BJ (cell line): ENCODE measurements at regions not wholly inside any gene's neighbourhood (a gene's known extent, or its start where the extent isn't known, plus 50 kb on each side); places are given as distances from the start of the nearest gene placed in this dataset.

Experiments used
- CTCF ChIA-PET: fragments of 350-600 bp; formaldehyde crosslinking; extraction: SDS; loops from one replicate; lab custom pipeline; 2021; ENCODE audit warnings: antibody characterized with exemption, inconsistent platforms; lab: Yijun Ruan, JAX
- POLR2A ChIA-PET: fragments of 300-600 bp; sonication (Branson Sonifier 250); formaldehyde crosslinking; extraction: SDS; loops from one replicate; lab custom pipeline; 2021; ENCODE audit warnings: antibody characterized with exemption; lab: Charles Lee
- DNase-seq: peaks from one replicate; pipeline ENCODE4 v3.0.0-alpha.2; 2011; ENCODE audit warnings: low read depth
- H3K27me3 ChIP-seq: 2 replicates; pipeline ENCODE4 v1.6.0; 2011; ENCODE audit warnings: low read length; ENCODE audit not compliant: control insufficient read depth, insufficient read depth
- H3K36me3 ChIP-seq: 2 replicates; pipeline ENCODE4 v1.5.1; 2011; ENCODE audit warnings: low read length; ENCODE audit not compliant: control insufficient read depth, insufficient read depth
- H3K4me3 ChIP-seq: 2 replicates; pipeline ENCODE4 v1.5.1; 2011; ENCODE audit warnings: low read depth, mild to moderate bottlenecking, control low read depth, low read length
- CTCF ChIP-seq: IDR thresholded peaks from 2 replicates; pipeline ENCODE4 v1.5.1; 2011; ENCODE audit warnings: low read depth, mild to moderate bottlenecking, control low read depth, inconsistent platforms, low read length, moderate library complexity; ENCODE audit not compliant: insufficient read depth

GRCh38 chr10:128642023-128642422 lies 515.8 kb upstream of the MKI67 start:
- Histone ChIP-seq H3K36me3 (no peaks in the 10 kb centered on the region), H3K27me3 (no peaks in the 10 kb centered on the region), H3K4me3 (no peak overlapping the region)
- POLR2A ChIA-PET: no interaction called here
- DNase-seq: no peak
- CTCF ChIA-PET: no interaction called here
- TF ChIP-seq CTCF: no peak

GRCh38 chr10:128642502-128642901 lies 516.3 kb upstream of the MKI67 start:
- CTCF ChIA-PET: no interaction called here
- H3K27me3 ChIP-seq: no peaks in the 10 kb centered on the region
- POLR2A ChIA-PET: no interaction called here
- no peak overlapping the region for H3K4me3 ChIP-seq
- no peak for TF ChIP-seq CTCF
- DNase-seq: no peak
- H3K36me3 ChIP-seq: no peaks in the 10 kb centered on the region

- no peak for DNase-seq
- POLR2A ChIA-PET: no interaction called here
- Histone ChIP-seq H3K4me3 (no peak overlapping the region), H3K36me3 (no peaks in the 10 kb centered on the region), H3K27me3 (no peaks in the 10 kb centered on the region)
- no peak for TF ChIP-seq CTCF
- CTCF ChIA-PET: no interaction called here
These were observed 517.4 kb upstream of the MKI67 start for GRCh38 chr10:128643658-128644057.

- DNase-seq: no peak
- CTCF ChIA-PET: no interaction called here
- Histone ChIP-seq H3K27me3 (no peaks in the 10 kb centered on the region), H3K4me3 (no peak overlapping the region), H3K36me3 (no peaks in the 10 kb centered on the region)
- POLR2A ChIA-PET: no interaction called here
- no peak for TF ChIP-seq CTCF
These were observed 519.3 kb upstream of the MKI67 start for GRCh38 chr10:128645486-128645885.

GRCh38 chr10:128646956-128647355 lies 520.7 kb upstream of the MKI67 start:
- no peak overlapping the region for H3K4me3 ChIP-seq
- H3K27me3 ChIP-seq: no peaks in the 10 kb centered on the region
- no peak for DNase-seq
- no peak for TF ChIP-seq CTCF
- ChIA-PET POLR2A (no interaction called here), CTCF (interaction anchor here (0.7 kb wide), 1 partner anchor 13 kb away, joined by 3 read pairs; no protein-coding TSS in a partner anchor)
- no peaks in the 10 kb centered on the region for H3K36me3 ChIP-seq
